Gastroesophageal sphincter (tissue), 4 donors: ENCODE measurements at regions not wholly inside any gene's neighbourhood (a gene's known extent, or its start where the extent isn't known, plus 50 kb on each side); places are given as distances from the start of the nearest gene placed in this dataset.

Experiments used
- ATAC-seq: fragments of 150-250 bp; one replicate; pipeline ENCODE4 v1.9.1; 2016; ENCODE audit warnings: mild to moderate bottlenecking, moderate library complexity
- H3K27ac ChIP-seq, 4 donors: fragments of 200-600 bp; sonication (generic) in 3 of 4; 1 replicate in 3 of 4; 2 replicates in 1 of 4; pipeline ENCODE4 v1.5.1; 2016 to 2019
- H3K27me3 ChIP-seq: fragments of 200-600 bp; sonication (generic); one replicate; pipeline ENCODE4 v1.5.1; 2019
- H3K36me3 ChIP-seq, 2 donors: fragments of 200-600 bp; sonication (generic); one replicate each; pipeline ENCODE4 v1.5.1; 2019; ENCODE audit warnings: control low read depth in 1 of 2
- H3K4me1 ChIP-seq, 3 donors: fragments of 200-600 bp; sonication (generic); 1 replicate in 2 of 3; 2 replicates in 1 of 3; pipeline ENCODE4 v1.5.1; 2016 to 2019; ENCODE audit warnings: control low read depth in 2 of 3
- H3K4me3 ChIP-seq, 2 donors: fragments of 200-600 bp; sonication (generic); one replicate each; pipeline ENCODE4 v1.5.1; 2019; ENCODE audit warnings: mild to moderate bottlenecking in 1 of 2, moderate library complexity in 1 of 2
- H3K9me3 ChIP-seq, 3 donors: fragments of 200-600 bp; sonication (generic); one replicate each; pipeline ENCODE4 v1.5.1; 2017 to 2019; ENCODE audit warnings: control low read depth in 2 of 3
- CTCF ChIP-seq, 4 experiments: fragments of 200-600 bp in 2 of 4; fragments of 450-650 bp in 2 of 4; sonication (generic) in 1 of 4; IDR thresholded peaks; one replicate each; pipeline ENCODE4 v1.5.1; 2017 to 2019; ENCODE audit warnings: antibody characterized with exemption in 4 of 4, mild to moderate bottlenecking in 2 of 4, moderate library complexity in 2 of 4
- EP300 ChIP-seq: sonication (generic); formaldehyde crosslinking; IDR thresholded peaks from one replicate; pipeline ENCODE4 v1.6.1; 2017; ENCODE audit warnings: antibody characterized with exemption, mild to moderate bottlenecking
- POLR2A ChIP-seq, 2 donors: fragments of 450-650 bp; IDR thresholded peaks; one replicate each; pipeline ENCODE4 v1.6.1; 2017; ENCODE audit warnings: antibody characterized with exemption in 2 of 2, mild to moderate bottlenecking in 2 of 2, moderate library complexity in 1 of 2
- POLR2AphosphoS5 ChIP-seq: sonication (generic); formaldehyde crosslinking; IDR thresholded peaks from one replicate; pipeline ENCODE4 v1.6.1; 2017; ENCODE audit warnings: antibody characterized with exemption
- WGBS, 2 donors: methylation state at CpG; one replicate each; pipeline ENCODE4 v1.1.5; 2018; ENCODE audit warnings: low coverage in 1 of 2; 5-methylcytosine and 5-hydroxymethylcytosine counted together

GRCh38 chr1:62951428-62951827 is 167.5 kb downstream of the ATG4C start:
- peaks cover 91% of the 10 kb centered on the region for H3K27me3 ChIP-seq
- whole genome bisulfite sequencing, 2 donors: 44 to 47% methylated on average over 3 of the region's 3 CpGs
- H3K27ac ChIP-seq: no peak overlapping the region
- no peak overlapping the region for H3K4me3 ChIP-seq
- no peaks in the 10 kb centered on the region for H3K4me1 ChIP-seq
- TF ChIP-seq CTCF (IDR thresholded peaks at IDR 0.05) (no peak), POLR2A (IDR thresholded peaks at IDR 0.05) (no peak), EP300 (no peak), POLR2AphosphoS5 (no peak)
- ATAC-seq: no peak
- H3K9me3 ChIP-seq: no peaks in the 10 kb centered on the region
- H3K36me3 ChIP-seq: no peaks in the 10 kb centered on the region

GRCh38 chr1:62952596-62952995 is 168.7 kb downstream of the ATG4C start:
- 23 to 47% methylated on average over 1 of the region's 1 CpG for WGBS, 2 donors

GRCh38 chr1:62953633-62954032 is 169.7 kb downstream of the ATG4C start:
- Histone ChIP-seq H3K36me3 (no peaks in the 10 kb centered on the region), H3K4me1 (no peaks in the 10 kb centered on the region), H3K4me3 (no peak overlapping the region), H3K27me3 (peaks cover 80% of the 10 kb centered on the region), H3K27ac (no peak overlapping the region), H3K9me3 (no peaks in the 10 kb centered on the region)
- TF ChIP-seq POLR2AphosphoS5 (no peak), EP300 (no peak)
- WGBS, 2 donors: 13 to 18% methylated on average over 4 to 6 of the region's 6 CpGs
- ATAC-seq: no peak

More at GRCh38 chr1:62952596-62952995, 168.7 kb downstream of the ATG4C start:
- TF ChIP-seq POLR2A (IDR thresholded peaks at IDR 0.05) (no peak), CTCF (IDR thresholded peaks at IDR 0.05) (no peak), EP300 (no peak), POLR2AphosphoS5 (no peak)
- peaks cover 91% of the 10 kb centered on the region for H3K27me3 ChIP-seq
- no peaks in the 10 kb centered on the region for H3K36me3 ChIP-seq
- H3K27ac ChIP-seq: no peak overlapping the region
- H3K4me3 ChIP-seq: no peak overlapping the region
- H3K4me1 ChIP-seq: no peaks in the 10 kb centered on the region
- H3K9me3 ChIP-seq: no peaks in the 10 kb centered on the region
- ATAC-seq: no peak

- H3K9me3 ChIP-seq: no peaks in the 10 kb centered on the region
- H3K36me3 ChIP-seq: no peaks in the 10 kb centered on the region
- no peaks in the 10 kb centered on the region for H3K4me1 ChIP-seq
- H3K27ac ChIP-seq: no peak overlapping the region
- ATAC-seq: no peak
- TF ChIP-seq EP300 (no peak), POLR2A (IDR thresholded peaks at IDR 0.05) (no peak), CTCF (IDR thresholded peaks at IDR 0.05) (no peak), POLR2AphosphoS5 (no peak)
- 45 to 59% methylated on average over 4 to 7 of the region's 7 CpGs for WGBS, 2 donors
- peaks cover 79% of the 10 kb centered on the region for H3K27me3 ChIP-seq
- no peak overlapping the region for H3K4me3 ChIP-seq
These were observed 170.8 kb downstream of the ATG4C start for GRCh38 chr1:62954758-62955157.

GRCh38 chr1:62955666-62956065 is 171.7 kb downstream of the ATG4C start:
- Histone ChIP-seq H3K27ac (no peak overlapping the region), H3K4me1 (no peaks in the 10 kb centered on the region), H3K27me3 (peaks cover 79% of the 10 kb centered on the region), H3K4me3 (no peak overlapping the region), H3K36me3 (no peaks in the 10 kb centered on the region), H3K9me3 (no peaks in the 10 kb centered on the region)
- no peak for TF ChIP-seq EP300
- TF ChIP-seq POLR2AphosphoS5: no peak
- no peak for TF ChIP-seq CTCF (IDR thresholded peaks at IDR 0.05)
- TF ChIP-seq POLR2A (IDR thresholded peaks at IDR 0.05): no peak
- WGBS, 2 donors: 57 to 59% methylated on average over 1 of the region's 1 CpG
- no peak for ATAC-seq
